ENCODE measurements at regions not wholly inside any gene's neighbourhood (a gene's known extent, or its start where the extent isn't known, plus 50 kb on each side); places are given as distances from the start of the nearest gene placed in this dataset.

DNA sequence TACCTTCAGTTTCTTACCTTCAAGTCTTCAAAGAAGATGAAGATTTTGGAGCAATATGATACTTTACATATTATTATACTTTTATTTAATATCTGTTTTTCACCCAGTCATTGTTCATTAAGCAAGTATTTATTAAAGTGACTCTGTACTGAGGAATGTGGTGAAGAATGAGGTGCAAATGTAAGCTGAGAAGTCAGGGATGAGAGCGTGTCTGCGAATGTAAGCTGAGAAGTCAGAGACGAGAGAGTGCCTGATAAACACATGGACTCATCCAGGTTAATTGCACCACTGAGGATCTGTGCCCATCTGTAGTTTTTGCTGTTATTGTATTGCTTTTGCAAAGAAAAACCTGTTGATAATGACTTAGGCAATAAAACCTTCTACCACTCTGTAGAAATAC is 211.9 kb upstream of the FAR2 start:
- DNase-seq (ENCODE audit: low read depth) = no peak

GRCh38 chr12:28938056-28938455 is 211.0 kb upstream of the FAR2 start:
- DNase-seq (ENCODE audit: low read depth) = no peak

GRCh38 chr12:28938581-28939235 is 210.4 kb upstream of the FAR2 start:
- DNase-seq (ENCODE audit: low read depth) = peak; percentile 22

GRCh38 chr12:28939427-28939826 is 209.7 kb upstream of the FAR2 start:
- DNase-seq (ENCODE audit: low read depth) = no peak

- no peak for DNase-seq (ENCODE audit: low read depth)
Measured at GRCh38 chr12:28941248-28941647, 207.8 kb upstream of the FAR2 start.

- no peak for DNase-seq (ENCODE audit: low read depth)
Measured at GRCh38 chr12:28946361-28946760, 202.7 kb upstream of the FAR2 start.

DNA sequence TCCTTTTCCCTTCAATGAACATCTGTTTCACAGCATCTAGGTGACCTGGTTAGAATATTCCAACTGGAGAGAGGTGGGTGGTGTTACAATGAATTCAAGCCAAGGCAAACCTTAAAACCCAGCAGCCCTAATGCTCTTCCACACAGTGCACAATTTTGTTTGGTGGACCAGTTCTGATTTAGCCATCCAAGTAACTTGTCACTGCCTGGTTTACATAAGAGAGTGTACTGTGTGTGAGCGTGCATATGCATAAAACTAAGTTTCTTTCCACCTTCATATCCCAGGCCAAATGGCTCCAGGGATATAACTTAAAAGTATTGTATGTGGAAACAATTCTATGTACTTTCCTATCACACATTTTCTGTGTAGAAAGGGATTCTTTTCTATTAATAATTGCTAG is 200.4 kb upstream of the FAR2 start:
- DNase-seq (ENCODE audit: low read depth) = no peak

GRCh38 chr12:28949184-28949583 is 199.9 kb upstream of the FAR2 start:
- no peak for DNase-seq (ENCODE audit: low read depth)

- no peak for DNase-seq (ENCODE audit: low read depth)
Measured at GRCh38 chr12:28950049-28950448, 199.0 kb upstream of the FAR2 start.

DNA sequence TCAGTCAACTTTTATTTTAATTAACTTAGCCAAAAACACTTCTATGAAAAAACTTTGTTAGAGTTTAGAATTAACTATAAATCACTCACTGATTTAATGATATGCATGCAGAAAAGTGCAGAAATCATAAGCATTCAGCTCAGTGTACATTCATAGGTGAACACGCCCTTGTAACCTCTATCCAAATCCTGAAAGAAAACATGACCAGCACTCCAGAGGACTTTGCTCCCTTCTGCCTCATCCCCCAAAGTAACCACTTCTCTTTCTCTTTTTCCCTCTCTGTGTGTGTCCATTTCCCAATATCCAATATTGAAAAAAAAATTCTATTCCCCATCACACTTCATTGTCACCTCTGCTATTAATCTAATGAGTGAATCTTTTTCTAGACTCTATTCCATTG is 197.1 kb upstream of the FAR2 start:
- no peak for DNase-seq (ENCODE audit: low read depth)

GRCh38 chr12:28954333-28954732 is 194.7 kb upstream of the FAR2 start:
- DNase-seq (ENCODE audit: low read depth) = no peak

DNA sequence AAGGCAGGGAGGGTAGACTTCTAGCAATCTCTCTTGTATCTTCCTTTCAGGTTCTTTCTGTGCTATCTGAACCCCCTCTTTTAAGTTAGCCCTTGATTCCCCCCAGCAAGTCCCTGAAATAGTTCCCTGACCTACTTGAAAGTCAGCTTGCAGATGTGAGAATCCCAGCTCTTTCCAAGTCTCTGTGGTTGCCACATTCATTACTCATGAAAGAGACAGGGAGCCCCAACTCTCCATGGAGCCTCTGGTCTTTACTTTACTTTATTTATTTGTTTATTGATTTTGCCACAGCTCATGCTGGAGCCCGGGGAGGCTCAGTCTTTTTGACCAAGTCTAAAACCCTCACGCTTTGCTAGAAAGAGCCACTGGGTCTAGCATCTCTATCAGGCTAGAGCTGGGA is 193.6 kb upstream of the FAR2 start:
- DNase-seq (ENCODE audit: low read depth) = no peak

- no peak for DNase-seq (ENCODE audit: low read depth)
Measured at GRCh38 chr12:28955931-28956330, 193.1 kb upstream of the FAR2 start.

DNA sequence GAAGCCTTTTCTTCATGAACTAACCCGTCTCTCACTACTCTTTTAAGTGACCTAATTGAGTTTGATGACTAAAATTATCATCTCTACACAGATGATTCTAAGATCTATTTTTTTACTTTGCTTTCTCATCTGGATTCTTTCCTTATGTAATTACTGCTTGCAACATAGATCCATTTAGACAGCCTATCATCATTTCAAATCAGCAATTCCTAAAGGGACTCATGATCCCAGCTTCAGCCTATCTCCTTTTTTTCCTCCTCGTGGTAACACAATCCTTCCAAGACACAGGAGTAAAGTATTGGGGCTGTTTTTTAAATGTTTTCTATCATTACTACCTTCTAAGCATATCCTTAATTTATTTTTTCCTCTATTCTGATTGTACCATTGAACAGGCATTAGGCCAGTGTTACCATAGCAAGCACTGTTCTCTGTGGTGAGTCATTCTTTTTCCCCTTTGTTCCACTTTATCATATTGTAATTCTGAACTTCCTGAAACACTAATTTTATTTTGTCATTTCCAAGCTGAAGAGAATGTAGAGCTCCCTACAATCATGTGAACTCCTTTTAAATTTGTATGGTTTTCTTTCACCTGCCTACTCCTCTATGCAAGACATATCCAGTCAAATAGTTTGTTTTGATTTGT is 190.4 kb upstream of the FAR2 start:
- no peak for DNase-seq (ENCODE audit: low read depth)

DNA sequence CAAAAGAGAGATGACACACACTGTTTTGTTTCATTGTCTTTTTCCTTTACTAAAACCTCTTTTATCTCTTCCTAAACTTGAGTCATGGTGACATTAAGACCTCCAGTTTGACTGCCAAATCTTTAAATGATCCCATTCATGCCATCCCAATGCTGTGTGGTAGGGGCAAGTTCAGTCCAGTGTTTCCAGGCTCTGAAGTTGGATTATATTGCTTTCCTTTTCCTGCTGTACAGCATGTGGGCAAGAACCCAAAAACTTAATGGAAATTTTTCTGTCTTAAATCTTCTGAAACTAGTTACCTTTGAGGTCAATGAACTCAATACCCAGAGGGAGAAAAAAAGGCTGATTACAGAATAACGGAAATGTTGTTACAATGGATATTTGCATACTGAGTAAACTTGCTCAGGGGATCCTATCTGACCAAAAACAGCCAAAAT is 187.1 kb upstream of the FAR2 start:
- DNase-seq (ENCODE audit: low read depth) = no peak

GRCh38 chr12:28963554-28963953 is 185.5 kb upstream of the FAR2 start:
- no peak for DNase-seq (ENCODE audit: low read depth)

DNA sequence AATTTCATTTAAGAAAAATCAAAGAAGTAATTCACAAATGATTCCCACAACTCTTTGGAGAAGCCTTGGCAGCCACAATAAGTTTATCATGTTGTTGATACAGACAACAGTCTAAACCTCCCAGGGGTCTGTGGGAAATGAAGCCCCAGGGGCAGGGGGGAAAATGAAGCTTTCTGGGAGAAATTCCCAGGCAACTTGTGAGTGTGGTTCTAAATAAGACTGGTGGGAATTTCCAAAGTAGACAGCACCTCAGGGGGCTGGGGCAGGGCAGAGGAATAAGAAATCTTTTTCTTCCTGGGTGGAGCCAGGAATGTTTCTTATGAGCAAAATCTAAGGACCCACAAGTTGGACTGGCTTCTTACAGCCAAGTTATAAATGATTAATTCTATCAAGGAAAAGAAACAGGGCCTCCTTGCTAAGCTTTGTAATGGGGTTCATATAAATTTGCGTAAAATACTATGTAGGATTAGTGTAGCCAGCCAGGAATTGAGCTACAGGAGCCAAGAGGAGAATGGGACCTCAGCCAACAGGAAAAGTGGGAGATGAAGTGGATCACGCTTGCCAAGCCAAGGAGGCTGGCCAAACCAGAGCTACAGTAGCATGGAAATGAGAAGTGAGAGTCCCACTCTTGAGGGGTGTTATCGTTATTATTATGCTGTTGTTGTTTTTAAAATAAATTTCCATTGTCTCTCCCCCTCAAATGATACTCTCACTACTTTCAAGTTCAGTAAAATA is 182.9 kb upstream of the FAR2 start:
- DNase-seq (ENCODE audit: low read depth) = no peak

GRCh38 chr12:28967426-28967825 is 181.7 kb upstream of the FAR2 start:
- DNase-seq (ENCODE audit: low read depth) = no peak

DNA sequence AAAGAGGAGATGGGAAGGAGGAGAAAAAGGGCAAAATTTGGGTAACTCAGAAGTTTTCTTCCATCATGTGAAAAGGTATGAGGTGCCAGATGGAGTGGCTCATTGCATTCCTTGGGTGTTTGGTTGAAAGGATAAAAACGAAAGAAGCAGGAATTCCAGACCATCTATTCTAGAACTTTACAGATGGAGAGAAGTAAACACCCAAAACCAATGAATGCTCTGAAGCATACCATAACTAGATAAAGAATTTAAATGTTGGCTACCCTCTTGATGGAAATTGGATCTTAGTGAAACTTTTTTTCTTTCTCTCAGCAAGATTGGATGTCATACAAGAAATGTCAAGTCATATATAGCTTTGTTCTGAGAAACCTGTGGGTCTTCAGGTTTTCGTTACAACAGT is 175.6 kb upstream of the FAR2 start:
- no peak for DNase-seq (ENCODE audit: low read depth)

GRCh38 chr12:28974166-28974565 is 174.9 kb upstream of the FAR2 start:
- DNase-seq (ENCODE audit: low read depth) = no peak

GRCh38 chr12:28974883-28975282 is 174.2 kb upstream of the FAR2 start:
- DNase-seq (ENCODE audit: low read depth) = no peak

DNA sequence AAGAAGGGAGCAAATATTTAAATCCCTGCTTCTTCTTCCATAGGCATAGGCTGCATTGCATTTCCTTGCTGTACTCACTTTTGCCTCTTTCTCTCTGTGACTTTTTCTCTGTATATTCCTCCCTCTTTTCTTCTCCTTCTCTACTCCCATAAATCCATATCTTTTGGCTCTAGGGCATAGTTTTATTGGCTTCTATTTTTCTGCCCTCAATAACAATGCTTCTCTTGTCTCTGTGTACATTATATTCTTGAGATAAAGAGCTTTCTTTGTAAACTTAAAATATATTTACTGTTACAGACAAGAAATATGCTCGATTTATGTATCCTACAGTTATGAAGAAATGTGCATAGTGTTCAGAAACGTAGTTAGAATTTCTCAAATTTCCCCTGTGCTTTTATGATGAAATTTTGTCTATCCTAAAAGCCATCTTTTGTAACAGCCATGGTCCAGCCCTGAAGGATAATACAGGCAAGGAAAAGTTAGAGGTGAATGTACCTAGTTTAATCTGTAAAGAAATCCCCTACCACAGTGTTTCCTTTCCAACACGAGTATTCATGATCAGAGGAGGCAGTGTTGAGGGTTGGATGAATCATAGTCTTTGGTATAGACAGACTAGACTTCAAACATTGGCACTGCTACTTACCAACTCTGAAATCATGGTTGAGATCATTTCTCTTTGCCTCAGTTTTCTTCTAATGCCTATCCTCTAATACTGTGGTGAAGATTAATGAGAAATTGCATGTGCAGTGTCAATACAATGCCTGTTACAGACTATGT is 173.3 kb upstream of the FAR2 start:
- no peak for DNase-seq (ENCODE audit: low read depth)

Measured in forelimb muscle (tissue), 1 donor.